ENCODE measurements at regions not wholly inside any gene's neighbourhood (a gene's known extent, or its start where the extent isn't known, plus 50 kb on each side); places are given as distances from the start of the nearest gene placed in this dataset.

- TF ChIP-seq CTCF (conservative IDR thresholded peaks at IDR 0.05): no peak
- no peaks in the 10 kb centered on the region for H3K36me3 ChIP-seq (ENCODE audit: control insufficient read depth, insufficient read depth, low read length)
- no peak overlapping the region for H3K9ac ChIP-seq (ENCODE audit: extremely low read depth, low read length, poor library complexity, severe bottlenecking)
- DNase-seq: no peak
- no peak overlapping the region for H3K4me3 ChIP-seq (ENCODE audit: low read length)
- Mint-ChIP-seq H3K27me3 (ENCODE audit: insufficient read depth) (peaks cover 8% of the 10 kb centered on the region), H3K36me3 (ENCODE audit: low read depth) (no peaks in the 10 kb centered on the region), H3K4me1 (peaks cover 17% of the 10 kb centered on the region), H3K9me3 (no peaks in the 10 kb centered on the region), H3K27ac (no peak overlapping the region), H3K4me3 (no peak overlapping the region)
- peak overlapping the region; percentile 82 for H3K27ac ChIP-seq (ENCODE audit: low read depth, low read length)
- WGBS, 2 experiments (ENCODE audit: insufficient coverage in 1 of 2, insufficient read length in 1 of 2): 43 to 60% methylated on average over 1 of the region's 1 CpG
- H3K4me1 ChIP-seq (ENCODE audit: control insufficient read depth, insufficient read depth, low read length): no peaks in the 10 kb centered on the region
- no peaks in the 10 kb centered on the region for H3K27me3 ChIP-seq (ENCODE audit: control insufficient read depth, insufficient read depth, low read length, poor library complexity, severe bottlenecking)
- no peaks in the 10 kb centered on the region for H3K9me3 ChIP-seq (ENCODE audit: control insufficient read depth, low read length)
Observed at GRCh38 chr18:66972681-66973080, 368.8 kb upstream of the CDH19 start.

- Mint-ChIP-seq H3K27ac (no peak overlapping the region), H3K9me3 (no peaks in the 10 kb centered on the region), H3K27me3 (ENCODE audit: insufficient read depth) (peaks cover 8% of the 10 kb centered on the region), H3K4me1 (peaks cover 17% of the 10 kb centered on the region), H3K4me3 (no peak overlapping the region), H3K36me3 (ENCODE audit: low read depth) (no peaks in the 10 kb centered on the region)
- no peak for TF ChIP-seq CTCF (conservative IDR thresholded peaks at IDR 0.05)
- H3K27me3 ChIP-seq (ENCODE audit: control insufficient read depth, insufficient read depth, low read length, poor library complexity, severe bottlenecking): no peaks in the 10 kb centered on the region
- no peaks in the 10 kb centered on the region for H3K36me3 ChIP-seq (ENCODE audit: control insufficient read depth, insufficient read depth, low read length)
- WGBS, 2 experiments (ENCODE audit: insufficient coverage in 1 of 2, insufficient read length in 1 of 2): 91% methylated on average over 3 of the region's 3 CpGs; no CpG with 5 or more reads in 1 of the 2 experiments
- H3K9me3 ChIP-seq (ENCODE audit: control insufficient read depth, low read length): no peaks in the 10 kb centered on the region
- H3K9ac ChIP-seq (ENCODE audit: extremely low read depth, low read length, poor library complexity, severe bottlenecking): no peak overlapping the region
- H3K27ac ChIP-seq (ENCODE audit: low read depth, low read length): peak overlapping the region; percentile 82
- H3K4me1 ChIP-seq (ENCODE audit: control insufficient read depth, insufficient read depth, low read length): no peaks in the 10 kb centered on the region
- H3K4me3 ChIP-seq (ENCODE audit: low read length): no peak overlapping the region
- DNase-seq: no peak
Observed at GRCh38 chr18:66971960-66972359, 368.1 kb upstream of the CDH19 start.

GRCh38 chr18:66966171-66966570 is 362.3 kb upstream of the CDH19 start:
- no peak for TF ChIP-seq CTCF (conservative IDR thresholded peaks at IDR 0.05)
- no peak overlapping the region for H3K27ac Mint-ChIP-seq
- WGBS, 2 experiments (ENCODE audit: insufficient coverage in 1 of 2, insufficient read length in 1 of 2): 75 to 98% methylated on average over 1 to 7 of the region's 7 CpGs

More at GRCh38 chr18:66966171-66966570, 362.3 kb upstream of the CDH19 start:
- Histone ChIP-seq H3K9me3 (ENCODE audit: control insufficient read depth, low read length) (no peaks in the 10 kb centered on the region), H3K27ac (ENCODE audit: low read depth, low read length) (no peak overlapping the region), H3K36me3 (ENCODE audit: control insufficient read depth, insufficient read depth, low read length) (no peaks in the 10 kb centered on the region), H3K27me3 (ENCODE audit: control insufficient read depth, insufficient read depth, low read length, poor library complexity, severe bottlenecking) (no peaks in the 10 kb centered on the region), H3K4me3 (ENCODE audit: low read length) (no peak overlapping the region), H3K4me1 (ENCODE audit: control insufficient read depth, insufficient read depth, low read length) (no peaks in the 10 kb centered on the region), H3K9ac (ENCODE audit: extremely low read depth, low read length, poor library complexity, severe bottlenecking) (no peak overlapping the region)
- Mint-ChIP-seq H3K4me1 (no peaks in the 10 kb centered on the region), H3K4me3 (no peak overlapping the region), H3K27me3 (ENCODE audit: insufficient read depth) (peaks cover 1% of the 10 kb centered on the region), H3K9me3 (no peaks in the 10 kb centered on the region), H3K36me3 (ENCODE audit: low read depth) (no peaks in the 10 kb centered on the region)
- DNase-seq: no peak

Measured in endodermal cell (in vitro differentiated cells).